ENCODE measurements at regions not wholly inside any gene's neighbourhood (a gene's known extent, or its start where the extent isn't known, plus 50 kb on each side); places are given as distances from the start of the nearest gene placed in this dataset.
"Not testable (repeated sequence)": the region's sequence is repeated elsewhere in the genome, so short reads cannot be mapped to it uniquely, and the experiment has no call there.

DNA sequence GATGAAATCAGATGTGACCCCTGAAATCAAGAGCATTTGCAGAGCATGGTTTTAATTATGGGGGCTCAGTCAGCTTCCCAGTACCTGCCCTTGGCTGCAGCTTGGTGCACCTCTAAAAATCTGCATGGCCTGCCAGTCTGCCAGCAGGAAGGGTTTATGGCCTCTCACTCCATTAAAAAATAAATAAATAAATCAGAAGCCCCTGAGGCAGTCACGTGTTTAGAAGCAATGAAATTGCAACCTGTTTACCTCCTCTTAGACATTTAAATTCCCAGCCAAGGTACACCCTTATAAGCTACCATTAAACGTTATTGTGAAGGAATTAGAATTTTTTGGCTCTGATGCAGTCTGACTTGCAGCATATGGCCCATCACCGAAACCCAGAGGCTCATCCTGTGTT is 114.0 kb upstream of the LDB2 start:
- no peak for DNase-seq (ENCODE audit: low read depth in 2 of 2)

DNA sequence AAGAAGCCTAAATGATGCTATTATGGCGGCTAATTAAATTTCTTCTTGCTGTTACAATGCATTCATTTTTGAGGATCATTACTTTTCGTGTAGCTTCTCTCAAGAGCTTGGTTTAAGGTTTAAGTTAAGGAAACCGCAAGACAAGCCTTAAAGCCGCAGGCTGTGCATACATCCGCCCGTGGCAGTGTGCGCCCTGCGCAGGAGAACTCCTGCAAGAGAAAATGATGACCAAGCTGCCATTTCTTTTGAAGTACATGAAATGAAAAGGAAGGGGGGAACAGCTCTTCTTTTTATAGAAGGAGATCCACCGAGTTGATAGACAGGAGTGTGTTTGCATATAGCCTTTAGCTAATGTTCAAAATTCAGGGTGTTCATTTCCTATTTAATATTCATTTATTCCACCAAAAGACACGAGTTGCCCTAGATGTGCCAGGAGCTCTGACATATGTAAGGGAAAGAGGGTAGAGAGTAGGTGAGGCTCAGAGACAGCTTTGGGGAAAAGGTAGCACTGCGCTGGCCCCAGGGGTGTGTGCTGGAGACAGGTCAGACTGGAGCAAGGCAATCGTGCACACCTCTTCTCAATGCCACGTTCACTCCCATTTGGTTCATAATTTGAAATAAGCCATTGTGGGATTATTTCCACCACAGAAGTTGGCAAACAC is 112.1 kb upstream of the LDB2 start:
- no peak for DNase-seq (ENCODE audit: low read depth in 2 of 2)

DNA sequence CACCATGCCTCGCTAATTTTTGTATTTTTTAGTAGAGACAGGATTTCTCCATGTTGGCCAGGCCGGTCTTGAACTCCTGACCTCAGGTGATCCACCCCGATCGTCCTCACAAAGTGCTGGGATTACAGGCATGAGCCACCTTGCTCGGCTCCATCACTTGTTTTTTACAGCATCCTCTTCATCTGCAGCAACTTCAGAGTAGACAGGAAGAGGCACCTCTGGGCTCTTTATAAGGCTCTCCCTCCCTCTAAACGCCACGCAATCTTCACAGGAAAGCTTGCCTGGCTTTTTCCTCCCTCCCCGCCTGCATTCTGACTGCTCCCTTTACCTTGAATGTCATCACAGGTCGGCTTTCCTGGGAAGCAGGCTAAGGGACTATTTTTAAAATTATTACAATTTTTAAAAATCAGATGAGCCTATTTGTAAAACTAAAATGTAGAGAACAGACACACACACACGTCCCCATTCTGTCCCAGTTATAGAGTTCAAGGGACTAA is 111.5 kb upstream of the LDB2 start:
- no peak for DNase-seq (ENCODE audit: low read depth in 2 of 2)

DNA sequence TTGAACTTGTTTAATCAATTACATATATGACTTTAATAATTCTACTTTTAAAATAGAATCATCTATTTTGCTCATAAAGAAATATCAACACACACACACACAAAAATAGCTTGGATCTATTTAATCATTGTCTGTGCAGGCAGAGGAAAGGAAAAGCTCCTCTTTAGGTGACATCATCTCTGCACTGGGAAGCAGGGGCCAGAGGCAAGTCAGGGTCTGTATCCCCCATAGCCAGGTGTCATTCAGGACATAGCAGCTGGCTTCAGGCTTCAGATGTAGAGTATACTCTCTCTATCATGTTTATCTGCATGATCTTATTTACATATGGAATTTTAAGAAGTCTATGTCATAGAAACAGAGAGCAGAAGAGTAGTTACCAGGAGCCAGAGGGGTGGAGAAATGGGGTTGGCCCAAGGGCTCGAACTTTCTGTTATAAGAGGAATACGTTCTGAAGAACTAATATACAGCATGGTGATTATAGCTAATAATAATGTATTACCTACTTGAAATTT is 110.4 kb upstream of the LDB2 start:
- DNase-seq (ENCODE audit: low read depth in 2 of 2), result no peak

DNA sequence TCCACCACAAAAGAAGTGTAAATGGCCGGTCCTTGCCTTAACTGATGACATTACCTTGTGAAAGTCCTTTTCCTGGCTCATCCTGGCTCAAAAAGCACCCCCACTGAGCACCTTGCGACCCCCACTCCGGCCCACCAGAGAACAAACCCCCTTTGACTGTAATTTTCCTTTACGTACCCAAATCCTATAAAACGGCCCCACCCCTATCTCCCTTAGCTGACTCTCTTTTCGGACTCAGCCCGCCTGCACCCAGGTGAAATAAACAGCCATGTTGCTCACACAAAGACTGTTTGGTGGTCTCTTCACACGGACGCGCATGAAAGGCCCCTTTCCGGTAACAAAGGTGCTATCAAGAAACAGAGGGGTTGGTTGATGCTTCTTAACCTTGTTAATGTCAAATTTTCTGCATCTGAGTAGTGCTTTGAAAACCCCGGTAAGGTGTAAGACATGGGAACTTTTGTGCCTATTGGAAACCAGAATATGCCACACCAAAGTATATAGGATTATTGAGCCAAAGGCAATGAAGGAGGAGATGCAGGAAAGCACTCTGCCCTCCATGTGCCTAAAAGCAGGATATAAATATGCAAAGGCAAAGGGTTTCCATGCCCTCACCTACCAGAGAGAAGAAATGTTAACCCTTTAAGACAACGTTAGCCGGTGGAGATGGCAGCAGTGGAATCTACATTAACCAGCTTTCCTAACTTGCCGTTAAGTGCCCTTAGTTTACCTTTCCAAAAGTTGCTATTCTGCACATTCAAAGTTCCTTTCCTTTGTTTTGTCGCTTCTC is 105.4 kb upstream of the LDB2 start:
- not testable (repeated sequence) for DNase-seq (ENCODE audit: low read depth in 2 of 2)

DNA sequence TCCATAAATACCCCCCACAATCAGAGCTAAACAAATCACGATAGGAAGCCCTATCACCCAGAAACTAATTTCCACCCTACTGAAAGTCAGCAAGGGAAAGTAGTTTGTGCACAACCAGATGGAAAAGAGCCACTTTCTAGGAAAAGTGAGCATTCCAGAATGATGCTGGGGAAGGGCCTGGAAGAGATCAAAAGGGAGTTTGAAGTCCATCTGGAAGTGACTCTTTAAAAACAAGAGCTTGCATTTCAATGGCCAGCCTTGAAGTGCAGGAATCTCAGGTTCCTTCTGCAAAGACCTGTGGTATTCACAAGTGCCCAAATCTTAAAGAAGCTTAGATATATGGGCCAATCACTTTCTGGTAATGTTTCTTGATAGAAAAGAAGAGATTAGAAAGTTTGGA is 97.0 kb upstream of the LDB2 start:
- no peak for DNase-seq (ENCODE audit: low read depth in 2 of 2)

DNA sequence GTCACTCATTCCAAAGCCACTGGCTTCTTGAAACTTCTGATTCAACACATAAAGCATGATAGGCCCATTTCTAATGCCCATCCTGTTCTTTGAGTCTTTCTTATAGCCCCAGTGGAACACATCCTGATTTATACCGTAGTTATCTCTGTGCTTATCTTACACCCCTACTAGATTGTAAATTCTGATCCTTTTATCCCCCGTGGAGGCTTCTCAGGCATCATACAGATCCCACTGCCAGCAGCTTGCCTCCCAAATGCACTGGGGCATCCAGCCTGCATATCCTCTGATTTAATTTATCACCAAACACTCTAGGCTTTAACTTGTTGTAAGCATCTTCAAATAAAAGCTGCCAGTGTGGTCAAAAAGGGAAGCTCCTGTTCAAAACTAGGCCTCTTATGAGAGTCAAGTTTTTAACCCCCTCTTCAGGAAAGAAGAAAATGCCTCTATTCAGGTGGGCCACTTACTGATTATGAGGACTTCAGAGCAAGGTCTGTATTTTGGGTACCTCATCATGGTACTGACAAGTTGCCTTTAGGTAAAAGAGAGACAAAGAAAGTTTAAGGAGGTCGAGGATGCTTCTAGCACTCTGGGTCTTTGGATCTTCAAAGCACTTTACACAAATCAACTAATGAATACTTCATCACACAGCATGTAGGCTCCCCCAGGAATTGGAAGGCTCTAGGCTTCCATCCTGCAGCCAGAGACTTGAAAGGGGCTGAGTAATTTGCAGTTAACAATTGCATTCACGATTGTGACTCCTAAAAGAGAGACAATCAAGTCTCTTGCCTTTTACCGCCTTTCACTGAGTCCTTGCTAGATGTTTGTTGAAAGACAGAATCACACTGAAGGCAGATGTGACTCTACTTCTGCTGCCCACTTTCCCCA is 95.8 kb upstream of the LDB2 start:
- no peak for DNase-seq (ENCODE audit: low read depth in 2 of 2)

DNA sequence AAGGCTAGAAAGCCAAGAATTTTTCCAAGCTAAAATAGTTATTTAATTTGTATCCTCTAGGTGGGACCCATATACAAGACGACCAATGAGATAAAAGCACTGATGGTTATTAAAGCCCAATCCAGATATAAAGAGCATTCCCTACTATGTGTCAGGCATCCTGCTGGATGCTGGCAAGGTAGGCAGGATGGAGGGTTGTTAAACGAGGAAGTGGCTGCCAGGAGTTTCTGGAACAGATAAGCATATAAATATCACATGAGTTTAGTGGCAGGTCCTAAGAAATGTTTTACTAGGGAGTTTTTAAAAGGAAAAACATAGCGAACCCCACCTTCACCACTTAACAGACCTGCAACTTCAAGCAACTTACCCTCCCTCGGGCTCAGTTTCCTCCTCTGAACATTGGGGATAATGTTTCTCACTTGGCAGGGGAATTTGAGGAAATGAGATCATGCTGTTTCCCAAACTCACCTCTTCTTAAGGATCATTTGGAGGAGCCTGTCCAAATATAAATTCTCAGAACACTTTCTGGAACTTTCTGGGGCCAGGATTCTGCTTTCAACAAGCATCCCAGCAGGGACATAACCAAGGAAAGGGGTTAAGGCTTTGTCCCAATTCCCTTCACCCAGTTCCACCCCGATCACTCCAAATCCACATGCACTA is 94.3 kb upstream of the LDB2 start:
- DNase-seq (ENCODE audit: low read depth in 2 of 2), result no peak

DNA sequence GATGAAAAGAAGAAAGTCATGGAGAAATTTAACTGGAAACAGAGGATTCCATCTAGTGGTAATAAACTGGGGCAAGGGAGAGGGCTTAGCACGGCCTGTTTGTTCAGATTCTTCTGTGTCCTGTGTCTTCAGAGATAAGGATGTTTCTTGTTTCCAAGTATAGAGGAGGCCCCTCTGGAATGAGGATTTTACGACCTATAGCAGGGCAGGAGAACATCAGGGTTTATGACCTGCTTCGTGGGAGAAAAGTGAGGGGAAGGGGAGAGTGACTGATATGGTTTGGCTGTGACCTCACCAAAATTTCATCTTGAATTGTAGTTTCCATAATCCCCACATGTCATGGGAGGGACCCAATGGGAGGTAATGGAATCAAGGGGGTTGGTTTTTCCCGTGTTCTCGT is 93.0 kb upstream of the LDB2 start:
- DNase-seq (ENCODE audit: low read depth in 2 of 2), result no peak

DNA sequence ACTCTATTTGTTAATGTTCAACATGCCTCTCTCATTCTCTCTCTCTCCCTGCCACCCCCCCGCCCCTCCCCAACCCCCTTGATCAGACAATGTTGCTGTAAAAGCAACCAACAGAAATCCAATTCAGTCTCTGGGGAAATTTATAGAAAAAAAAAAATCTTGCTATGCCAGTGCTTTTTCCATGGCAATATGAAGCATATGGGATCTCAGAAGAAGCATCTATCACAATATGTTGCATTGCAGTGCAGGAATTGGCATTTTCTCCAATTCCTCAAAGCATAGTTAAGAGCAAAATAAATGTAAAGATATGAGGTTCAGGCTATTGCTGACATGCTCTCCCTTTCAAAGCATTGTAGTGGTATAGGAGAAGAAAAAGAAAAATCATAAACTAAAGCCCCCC is 90.9 kb upstream of the LDB2 start:
- DNase-seq (ENCODE audit: low read depth in 2 of 2), result no peak

DNA sequence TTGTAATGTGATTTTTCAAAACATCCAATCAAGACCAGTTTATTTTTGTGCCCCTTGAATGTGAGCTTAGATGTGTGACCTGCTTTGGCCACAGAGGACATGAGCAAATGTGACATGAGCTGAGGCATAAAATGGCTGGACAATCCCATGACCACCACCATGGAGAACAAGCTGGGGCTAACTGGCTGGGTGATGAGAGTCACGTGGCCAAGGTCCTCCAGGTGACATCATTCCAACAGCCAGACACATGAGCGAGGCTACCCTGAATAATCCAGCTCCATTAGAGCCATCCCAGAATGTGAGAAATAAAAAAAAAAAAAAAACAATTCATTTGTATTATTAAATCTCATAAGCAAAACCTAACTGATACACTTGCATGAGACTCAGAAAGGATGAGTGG is 90.4 kb upstream of the LDB2 start:
- no peak for DNase-seq (ENCODE audit: low read depth in 2 of 2)

DNA sequence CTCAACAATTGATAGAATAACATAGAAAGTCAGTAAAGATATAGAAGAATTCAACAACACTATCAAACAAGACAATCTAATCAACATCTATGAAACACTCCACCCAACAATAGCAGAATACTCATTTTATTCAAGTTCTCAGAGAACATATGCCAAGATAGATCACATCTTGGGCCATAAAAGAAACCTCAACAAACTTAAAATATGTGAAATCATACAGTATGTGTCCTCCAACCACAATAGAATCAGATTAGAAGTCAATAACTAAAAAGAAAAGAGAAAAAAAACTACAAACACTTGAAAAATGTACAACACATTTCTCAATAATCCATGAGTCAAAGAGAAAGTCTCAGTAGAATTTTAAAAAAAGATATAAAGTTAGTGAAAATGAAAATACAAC is 78.6 kb upstream of the LDB2 start:
- no peak for DNase-seq (ENCODE audit: low read depth in 2 of 2)

DNA sequence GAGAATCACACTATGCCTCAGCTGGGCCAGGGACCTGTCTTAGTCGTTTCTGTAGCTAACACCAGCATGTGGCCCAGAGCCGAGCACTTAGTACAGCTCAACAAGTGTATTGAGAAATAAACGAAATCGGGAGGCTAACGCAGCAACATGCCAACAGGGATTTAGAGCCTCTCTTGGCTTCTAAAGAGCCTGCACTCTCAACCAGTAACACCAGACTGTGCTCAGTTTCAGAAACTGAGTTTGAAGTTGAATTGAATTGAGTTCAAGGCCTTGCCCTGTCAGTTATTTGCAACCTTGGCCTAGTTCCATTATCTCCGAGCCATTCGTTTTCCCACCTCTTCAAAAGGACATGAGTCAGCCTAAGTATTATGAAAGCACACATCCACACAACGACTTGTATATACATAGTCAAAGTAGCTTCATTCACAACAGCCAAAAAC is 71.3 kb upstream of the LDB2 start:
- DNase-seq (ENCODE audit: low read depth in 2 of 2), result no peak

DNA sequence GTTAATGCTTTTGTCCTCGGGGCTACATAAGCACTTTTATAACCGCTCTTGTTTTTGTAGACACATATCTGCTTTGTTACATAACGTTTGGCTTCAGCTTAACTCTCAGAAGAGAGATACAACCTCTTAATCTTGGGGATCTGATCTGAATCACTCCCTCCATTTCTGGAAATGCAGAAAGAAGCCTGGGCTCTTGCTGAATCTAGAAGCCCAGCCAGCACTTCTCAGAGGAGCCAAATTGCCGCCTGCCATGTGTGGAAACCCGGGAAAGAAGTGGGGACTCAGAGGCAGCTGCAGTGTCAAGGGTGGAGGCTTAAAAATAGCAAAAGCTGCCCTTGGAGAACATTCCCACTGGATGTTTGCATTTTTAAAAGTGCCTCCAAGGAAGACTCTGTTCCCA is 69.3 kb upstream of the LDB2 start:
- no peak for DNase-seq (ENCODE audit: low read depth in 2 of 2)

DNA sequence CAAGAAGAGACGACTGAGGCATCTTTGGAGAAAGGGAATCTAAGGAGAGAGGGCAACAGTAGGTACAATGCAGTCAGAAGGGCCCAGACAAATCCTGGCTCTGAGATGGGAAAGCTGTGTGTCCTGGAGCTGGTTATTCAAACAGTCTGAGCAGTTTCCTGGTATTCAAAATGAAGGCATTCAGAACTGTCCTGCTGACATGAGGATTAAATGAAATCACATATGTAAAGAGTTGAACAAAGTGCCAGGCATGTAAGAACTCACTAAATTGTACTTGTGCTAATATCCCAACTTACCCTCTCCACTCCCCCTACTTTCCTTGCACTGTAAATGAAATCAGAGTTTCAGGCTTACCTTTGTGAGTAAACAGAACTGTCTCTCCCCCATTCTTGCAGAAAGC is 60.9 kb upstream of the LDB2 start:
- no peak for DNase-seq (ENCODE audit: low read depth in 2 of 2)

DNA sequence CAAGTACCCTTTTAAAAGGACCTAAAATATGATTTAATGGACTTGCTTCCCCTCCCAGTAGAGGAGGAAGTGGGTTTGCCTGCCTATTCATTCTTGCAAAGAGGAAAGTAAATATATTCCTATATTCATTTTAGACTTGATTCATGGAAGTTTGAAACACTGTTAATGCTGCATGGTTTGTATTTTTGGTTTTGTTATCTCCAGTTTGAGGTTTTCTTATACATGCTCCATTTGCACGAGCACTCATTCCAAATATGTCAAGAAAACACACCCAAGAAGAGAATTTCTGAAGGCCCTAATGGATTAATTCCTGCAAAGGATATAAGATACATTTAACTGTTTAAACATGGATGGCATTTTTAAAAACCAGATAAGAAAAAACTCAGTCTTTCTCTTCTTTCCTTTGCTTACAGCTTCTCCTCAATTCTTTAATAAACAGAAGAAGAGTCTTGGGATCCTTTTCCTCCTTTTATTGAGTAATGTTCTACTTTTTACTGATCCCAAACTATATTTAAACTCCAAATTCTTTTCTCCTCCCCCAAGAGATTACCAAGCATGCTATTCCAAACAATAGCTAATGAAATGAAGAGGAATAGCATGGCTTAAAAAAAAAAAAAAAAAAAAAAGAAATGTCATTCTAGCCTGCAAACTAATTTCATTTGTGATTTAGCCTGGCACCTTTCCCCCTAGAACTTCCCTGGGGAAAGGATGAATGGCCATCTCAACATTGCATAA is 54.6 kb upstream of the LDB2 start:
- no peak for DNase-seq (ENCODE audit: low read depth in 2 of 2)

DNA sequence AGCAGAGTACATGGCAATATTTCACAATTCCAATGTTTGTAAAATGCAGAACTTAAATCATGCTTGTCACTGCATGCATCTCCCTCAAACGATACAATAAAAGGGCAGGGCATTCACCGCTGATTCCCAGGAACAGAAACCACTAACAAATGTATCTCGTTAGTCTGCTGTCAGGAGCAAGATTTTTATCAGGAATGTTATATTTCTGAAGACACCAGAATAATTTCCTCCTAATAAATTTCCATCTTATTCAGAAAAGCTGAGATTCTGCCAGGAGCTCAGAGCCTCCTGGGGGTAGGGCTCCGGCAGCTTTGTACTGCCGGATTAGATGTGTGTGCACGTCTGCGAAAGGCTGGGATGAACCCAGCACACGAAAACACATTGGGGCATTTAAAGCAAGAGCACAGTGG is 54.0 kb upstream of the LDB2 start:
- DNase-seq (ENCODE audit: low read depth in 2 of 2), result no peak

All from activated CD4-positive, alpha-beta T cell treated with anti-CD3 and anti-CD28 coated beads for 24 hours (primary cell).